ENCODE measurements at regions not wholly inside any gene's neighbourhood (a gene's known extent, or its start where the extent isn't known, plus 50 kb on each side); places are given as distances from the start of the nearest gene placed in this dataset.

DNA sequence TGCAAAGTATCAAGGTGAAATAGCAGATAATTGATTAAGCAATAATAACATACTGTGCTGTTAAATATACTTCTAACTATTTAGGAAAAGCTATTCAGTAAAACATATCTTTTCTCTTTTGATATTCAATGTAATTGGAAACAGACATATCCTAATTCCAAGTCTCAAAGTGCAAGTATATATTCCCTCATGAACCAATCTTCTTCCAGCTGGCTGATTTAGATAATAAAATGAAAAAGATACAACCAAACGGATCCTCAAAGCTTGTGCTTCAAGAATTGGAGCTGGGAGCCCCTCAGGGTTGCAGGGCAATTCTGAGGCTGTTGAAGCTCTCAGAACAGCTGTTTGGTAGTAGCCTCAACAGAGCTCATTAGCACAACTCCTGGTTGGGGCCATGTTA is 236.6 kb downstream of the ZIC1 start:
- DNase-seq (ENCODE audit: extremely low spot score): no peak
- ChIA-PET POLR2A (no interaction called here), CTCF (no interaction called here)
- TF ChIP-seq ZNF384 (IDR thresholded peaks at IDR 0.05): no peak
- no peak for TF ChIP-seq FOXA1 (IDR thresholded peaks at IDR 0.05)

GRCh38 chr3:147649475-147649874 is 240.3 kb downstream of the ZIC1 start:
- POLR2A ChIA-PET: no interaction called here
- DNase-seq (ENCODE audit: extremely low spot score): no peak
- CTCF ChIA-PET: no interaction called here
- TF ChIP-seq ARNT (IDR thresholded peaks at IDR 0.05) (no peak), HDGF (IDR thresholded peaks at IDR 0.05; ENCODE audit: borderline replicate concordance) (no peak), NFRKB (IDR thresholded peaks at IDR 0.05) (no peak), FOXK2 (IDR thresholded peaks at IDR 0.05) (no peak), CTBP1 (IDR thresholded peaks at IDR 0.05; ENCODE audit: borderline replicate concordance) (no peak), FOXA1 (IDR thresholded peaks at IDR 0.05) (no peak), TARDBP (IDR thresholded peaks at IDR 0.05) (no peak), FOXM1 (IDR thresholded peaks at IDR 0.05; ENCODE audit: borderline replicate concordance) (no peak), SP1 (IDR thresholded peaks at IDR 0.05) (no peak), ELF4 (IDR thresholded peaks at IDR 0.05) (no peak), BHLHE40 (IDR thresholded peaks at IDR 0.05; ENCODE audit: borderline replicate concordance) (no peak), LEF1 (IDR thresholded peaks at IDR 0.05; ENCODE audit: borderline replicate concordance) (no peak), ZNF384 (IDR thresholded peaks at IDR 0.05) (no peak), SUZ12 (IDR thresholded peaks at IDR 0.05) (no peak)
- TF ChIP-seq, protein P1, sequence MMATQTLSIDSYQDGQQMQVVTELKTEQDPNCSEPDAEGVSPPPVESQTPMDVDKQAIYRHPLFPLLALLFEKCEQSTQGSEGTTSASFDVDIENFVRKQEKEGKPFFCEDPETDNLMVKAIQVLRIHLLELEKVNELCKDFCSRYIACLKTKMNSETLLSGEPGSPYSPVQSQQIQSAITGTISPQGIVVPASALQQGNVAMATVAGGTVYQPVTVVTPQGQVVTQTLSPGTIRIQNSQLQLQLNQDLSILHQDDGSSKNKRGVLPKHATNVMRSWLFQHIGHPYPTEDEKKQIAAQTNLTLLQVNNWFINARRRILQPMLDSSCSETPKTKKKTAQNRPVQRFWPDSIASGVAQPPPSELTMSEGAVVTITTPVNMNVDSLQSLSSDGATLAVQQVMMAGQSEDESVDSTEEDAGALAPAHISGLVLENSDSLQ (IDR thresholded peaks at IDR 0.05): no peak

DNA sequence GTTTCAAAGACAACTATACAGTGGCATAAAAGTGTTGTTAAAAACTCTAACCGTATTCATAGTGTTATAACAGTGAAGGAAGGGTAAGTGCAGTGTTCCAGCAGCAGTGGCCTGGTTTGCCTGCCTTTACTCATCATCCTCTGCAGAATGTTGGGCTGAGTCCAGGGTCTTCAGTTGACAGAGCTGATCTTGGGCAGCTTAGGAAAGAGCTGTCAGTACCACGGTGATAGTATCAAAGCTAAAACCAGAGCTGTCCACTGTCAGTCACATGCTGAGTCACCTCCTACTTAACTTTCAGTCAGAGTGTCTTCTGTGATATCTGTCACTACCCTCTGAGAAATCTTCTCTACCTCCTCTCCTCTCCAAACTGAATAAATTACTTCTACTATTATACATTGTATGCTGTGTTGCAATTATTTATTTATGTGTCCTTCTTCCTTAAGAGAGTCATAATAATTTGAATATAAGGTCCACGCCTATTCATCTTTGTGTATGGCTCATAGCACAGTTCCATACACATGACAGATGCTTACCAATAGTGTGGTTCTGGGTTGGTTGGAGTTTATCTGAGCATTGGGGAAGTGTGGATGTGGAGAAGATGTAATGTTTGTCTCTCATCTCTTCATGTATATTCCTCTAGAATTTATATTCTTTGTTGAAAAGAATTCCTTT is 242.1 kb downstream of the ZIC1 start:
- POLR2A ChIA-PET: no interaction called here
- CTCF ChIA-PET: no interaction called here
- TF ChIP-seq LEF1 (IDR thresholded peaks at IDR 0.05; ENCODE audit: borderline replicate concordance): no peak
- DNase-seq (ENCODE audit: extremely low spot score): no peak

DNA sequence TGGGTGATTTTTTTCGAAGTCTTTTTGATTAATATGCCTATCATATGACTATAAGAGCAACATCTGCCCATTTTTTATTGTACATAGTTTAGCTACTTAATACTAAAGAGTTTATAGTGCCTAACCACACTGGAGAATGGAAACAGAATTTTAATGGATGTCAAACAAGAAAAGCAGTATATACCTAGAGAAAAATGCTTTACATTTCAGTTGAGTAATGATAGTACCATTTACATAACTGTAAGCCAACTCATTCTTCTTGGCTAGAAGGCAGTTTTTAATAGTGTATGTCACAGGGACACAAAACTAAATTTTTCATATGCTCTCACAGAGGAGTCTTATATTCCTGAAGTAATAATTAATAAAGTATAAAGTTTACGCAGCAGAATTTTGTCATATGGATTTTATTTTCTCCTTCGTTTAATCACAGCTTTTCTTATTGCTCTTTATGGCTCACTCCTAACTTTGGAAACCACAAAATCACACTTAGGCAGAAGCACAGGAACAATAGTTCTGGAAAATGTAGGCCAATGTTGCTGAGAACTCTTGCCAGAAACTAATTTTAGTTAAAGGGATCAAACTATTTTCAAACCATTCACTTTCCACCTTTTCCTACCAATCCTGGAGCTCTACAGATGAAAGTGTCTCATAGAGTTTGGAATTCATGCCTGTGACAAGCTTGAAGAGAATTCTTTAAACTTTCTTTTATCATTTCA is 243.6 kb downstream of the ZIC1 start:
- TF ChIP-seq, protein P1 (IDR thresholded peaks at IDR 0.05): no peak
- TF ChIP-seq SUZ12 (IDR thresholded peaks at IDR 0.05) (no peak), NFRKB (IDR thresholded peaks at IDR 0.05) (no peak)
- ChIA-PET CTCF (no interaction called here), POLR2A (no interaction called here)
- no peak for DNase-seq (ENCODE audit: extremely low spot score)

- CTCF ChIA-PET: no interaction called here
- TF ChIP-seq BHLHE40 (IDR thresholded peaks at IDR 0.05; ENCODE audit: borderline replicate concordance): no peak
- TF ChIP-seq ZNF384 (IDR thresholded peaks at IDR 0.05): no peak
- no peak for TF ChIP-seq ARNT (IDR thresholded peaks at IDR 0.05)
- no peak for TF ChIP-seq SP1 (IDR thresholded peaks at IDR 0.05)
- no peak for TF ChIP-seq CTBP1 (IDR thresholded peaks at IDR 0.05; ENCODE audit: borderline replicate concordance)
- no peak for TF ChIP-seq LEF1 (IDR thresholded peaks at IDR 0.05; ENCODE audit: borderline replicate concordance)
- TF ChIP-seq FOXK2 (IDR thresholded peaks at IDR 0.05): no peak
- no peak for TF ChIP-seq L3MBTL2 (conservative IDR thresholded peaks at IDR 0.05)
- no peak for TF ChIP-seq ELF4 (IDR thresholded peaks at IDR 0.05)
- no peak for TF ChIP-seq FOXM1 (IDR thresholded peaks at IDR 0.05; ENCODE audit: borderline replicate concordance)
- no peak for TF ChIP-seq TARDBP (IDR thresholded peaks at IDR 0.05)
- TF ChIP-seq FOXA1 (IDR thresholded peaks at IDR 0.05): no peak
- TF ChIP-seq, protein P1 (IDR thresholded peaks at IDR 0.05): no peak
- TF ChIP-seq NFRKB (IDR thresholded peaks at IDR 0.05): no peak
- TF ChIP-seq HDGF (IDR thresholded peaks at IDR 0.05; ENCODE audit: borderline replicate concordance): no peak
- no peak for TF ChIP-seq SUZ12 (IDR thresholded peaks at IDR 0.05)
- POLR2A ChIA-PET: no interaction called here
- no peak for DNase-seq (ENCODE audit: extremely low spot score)
Measured at GRCh38 chr3:147653367-147653923, 244.3 kb downstream of the ZIC1 start.

DNA sequence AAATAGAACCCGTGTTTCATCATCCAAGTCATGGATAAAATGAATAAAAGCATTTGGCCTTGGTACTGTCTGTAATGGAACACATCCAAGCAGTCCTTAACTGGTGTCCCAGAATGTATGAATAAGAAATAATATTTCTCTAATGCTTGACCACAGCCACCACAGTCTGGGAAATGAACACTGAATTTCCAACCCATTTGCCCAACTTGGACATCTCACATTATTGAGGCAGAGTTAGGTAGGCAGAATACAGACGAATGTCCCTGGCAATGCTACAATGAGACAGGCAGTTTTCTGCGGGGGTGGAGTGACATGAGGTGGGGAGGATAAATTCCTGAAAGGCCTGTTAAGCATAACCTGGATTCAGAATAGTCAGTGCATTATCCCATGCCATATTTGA is 245.7 kb downstream of the ZIC1 start:
- POLR2A ChIA-PET: no interaction called here
- DNase-seq (ENCODE audit: extremely low spot score): no peak
- CTCF ChIA-PET: no interaction called here
- no peak for TF ChIP-seq SUZ12 (IDR thresholded peaks at IDR 0.05)

DNA sequence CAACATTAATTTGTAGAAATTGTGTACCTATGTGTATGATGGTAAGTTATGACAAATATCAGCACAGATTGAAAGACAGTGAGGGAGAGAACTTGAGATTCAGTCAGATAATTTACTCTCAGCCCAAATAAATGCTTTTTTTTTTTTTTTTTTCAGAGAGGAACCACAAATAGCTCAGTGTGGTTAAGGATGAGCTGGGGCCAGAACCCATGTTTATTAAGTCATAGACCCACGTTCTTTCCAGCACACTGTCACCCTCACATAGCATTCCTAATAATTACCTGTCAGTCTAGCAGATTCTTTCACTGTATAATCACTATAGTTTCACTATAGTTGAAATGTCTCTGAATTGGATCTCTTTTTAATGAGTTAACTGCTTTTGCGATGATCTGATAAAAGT is 246.1 kb downstream of the ZIC1 start:
- TF ChIP-seq BHLHE40 (IDR thresholded peaks at IDR 0.05; ENCODE audit: borderline replicate concordance): no peak
- ChIA-PET POLR2A (no interaction called here), CTCF (no interaction called here)
- DNase-seq (ENCODE audit: extremely low spot score): no peak

Data from HEK293T (cell line).